H1 (cell line): ENCODE measurements at regions not wholly inside any gene's neighbourhood (a gene's known extent, or its start where the extent isn't known, plus 50 kb on each side); places are given as distances from the start of the nearest gene placed in this dataset.

ENCODE experiments used
- EZH2 ChIP-seq: fragments of 200-600 bp; sonication (generic); IDR thresholded peaks from 2 replicates; pipeline ENCODE4 v1.7.1; 2012; ENCODE audit warnings: low read depth, mild to moderate bottlenecking, moderate library complexity, low read length, inconsistent platforms; ENCODE audit not compliant: severe bottlenecking
- POLR2A ChIP-seq, 2 experiments: IDR thresholded peaks; 1 replicate in 1 of 2; 2 replicates in 1 of 2; pipeline ENCODE4 v1.6.1; 2011; ENCODE audit warnings: low read depth in 2 of 2, low read length in 2 of 2, mild to moderate bottlenecking in 2 of 2; ENCODE audit errors: control extremely low read depth in 1 of 2
- RFX5 ChIP-seq: IDR thresholded peaks from 2 replicates; pipeline ENCODE4 v1.6.1; 2011; ENCODE audit warnings: low read depth, low read length, improper control_type of control experiment, borderline replicate concordance
- SP1 ChIP-seq: IDR thresholded peaks from 2 replicates; pipeline ENCODE4 v1.6.1; 2011; ENCODE audit warnings: low read depth, low read length
- ZNF274 ChIP-seq: IDR thresholded peaks from 2 replicates; pipeline ENCODE4 v1.7.0; 2012; ENCODE audit warnings: low read length, borderline replicate concordance; ENCODE audit errors: extremely low read depth
- TF ChIP-seq, protein P1 (sequence below): IDR thresholded peaks from 2 replicates; pipeline ENCODE4 v1.6.1; 2012; ENCODE audit warnings: low read length, inconsistent platforms
- TF ChIP-seq, protein P2 (sequence below), 3 experiments: IDR thresholded peaks; 1 replicate in 2 of 3; 2 replicates in 1 of 3; pipeline versions ENCODE4 v1.5.1 to v1.6.1; 2011; ENCODE audit warnings: low read length in 3 of 3, mild to moderate bottlenecking in 3 of 3, inconsistent platforms in 2 of 3, low read depth in 1 of 3, moderate library complexity in 1 of 3; ENCODE audit not compliant: insufficient read depth in 1 of 3; ENCODE audit errors: control extremely low read depth in 1 of 3

DNA sequence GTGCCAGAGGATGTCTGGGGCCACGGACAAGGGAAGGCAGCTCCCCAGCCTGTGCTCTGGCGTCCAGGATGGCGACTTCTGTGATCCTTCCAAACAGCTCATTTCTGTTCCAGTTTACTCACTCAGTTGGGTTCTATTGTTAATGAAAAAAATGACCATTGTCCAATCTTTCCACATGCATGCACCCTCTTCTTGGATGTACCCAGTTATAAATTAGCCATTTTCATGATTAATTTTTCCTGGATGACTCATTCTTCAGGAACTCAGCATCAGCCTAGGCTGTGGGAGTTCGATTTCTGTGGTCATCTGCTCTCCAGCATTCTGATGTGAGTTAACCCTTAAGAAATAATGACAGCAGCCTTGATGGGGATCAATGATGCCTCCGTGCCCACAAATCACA lies 926.8 kb downstream of the BCL11B start:
- TF ChIP-seq POLR2A (IDR thresholded peaks at IDR 0.05; ENCODE audit: control extremely low read depth in 1 of 2, low read depth in 2 of 2, low read length in 2 of 2): no peak
- TF ChIP-seq, protein P1, sequence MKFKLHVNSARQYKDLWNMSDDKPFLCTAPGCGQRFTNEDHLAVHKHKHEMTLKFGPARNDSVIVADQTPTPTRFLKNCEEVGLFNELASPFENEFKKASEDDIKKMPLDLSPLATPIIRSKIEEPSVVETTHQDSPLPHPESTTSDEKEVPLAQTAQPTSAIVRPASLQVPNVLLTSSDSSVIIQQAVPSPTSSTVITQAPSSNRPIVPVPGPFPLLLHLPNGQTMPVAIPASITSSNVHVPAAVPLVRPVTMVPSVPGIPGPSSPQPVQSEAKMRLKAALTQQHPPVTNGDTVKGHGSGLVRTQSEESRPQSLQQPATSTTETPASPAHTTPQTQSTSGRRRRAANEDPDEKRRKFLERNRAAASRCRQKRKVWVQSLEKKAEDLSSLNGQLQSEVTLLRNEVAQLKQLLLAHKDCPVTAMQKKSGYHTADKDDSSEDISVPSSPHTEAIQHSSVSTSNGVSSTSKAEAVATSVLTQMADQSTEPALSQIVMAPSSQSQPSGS: no peak
- TF ChIP-seq, protein P2, sequence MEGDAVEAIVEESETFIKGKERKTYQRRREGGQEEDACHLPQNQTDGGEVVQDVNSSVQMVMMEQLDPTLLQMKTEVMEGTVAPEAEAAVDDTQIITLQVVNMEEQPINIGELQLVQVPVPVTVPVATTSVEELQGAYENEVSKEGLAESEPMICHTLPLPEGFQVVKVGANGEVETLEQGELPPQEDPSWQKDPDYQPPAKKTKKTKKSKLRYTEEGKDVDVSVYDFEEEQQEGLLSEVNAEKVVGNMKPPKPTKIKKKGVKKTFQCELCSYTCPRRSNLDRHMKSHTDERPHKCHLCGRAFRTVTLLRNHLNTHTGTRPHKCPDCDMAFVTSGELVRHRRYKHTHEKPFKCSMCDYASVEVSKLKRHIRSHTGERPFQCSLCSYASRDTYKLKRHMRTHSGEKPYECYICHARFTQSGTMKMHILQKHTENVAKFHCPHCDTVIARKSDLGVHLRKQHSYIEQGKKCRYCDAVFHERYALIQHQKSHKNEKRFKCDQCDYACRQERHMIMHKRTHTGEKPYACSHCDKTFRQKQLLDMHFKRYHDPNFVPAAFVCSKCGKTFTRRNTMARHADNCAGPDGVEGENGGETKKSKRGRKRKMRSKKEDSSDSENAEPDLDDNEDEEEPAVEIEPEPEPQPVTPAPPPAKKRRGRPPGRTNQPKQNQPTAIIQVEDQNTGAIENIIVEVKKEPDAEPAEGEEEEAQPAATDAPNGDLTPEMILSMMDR (IDR thresholded peaks at IDR 0.05; ENCODE audit: control extremely low read depth in 1 of 3, insufficient read depth in 1 of 3, low read depth in 1 of 3, low read length in 3 of 3): no peak
- no peak for TF ChIP-seq SP1
- no peak for TF ChIP-seq RFX5
- TF ChIP-seq ZNF274: no peak
- TF ChIP-seq EZH2: no peak
